ENCODE measurements at regions not wholly inside any gene's neighbourhood (a gene's known extent, or its start where the extent isn't known, plus 50 kb on each side); places are given as distances from the start of the nearest gene placed in this dataset.
A peak's percentile ranks its signal among the peaks of the same experiment; 100 is the strongest.

DNA sequence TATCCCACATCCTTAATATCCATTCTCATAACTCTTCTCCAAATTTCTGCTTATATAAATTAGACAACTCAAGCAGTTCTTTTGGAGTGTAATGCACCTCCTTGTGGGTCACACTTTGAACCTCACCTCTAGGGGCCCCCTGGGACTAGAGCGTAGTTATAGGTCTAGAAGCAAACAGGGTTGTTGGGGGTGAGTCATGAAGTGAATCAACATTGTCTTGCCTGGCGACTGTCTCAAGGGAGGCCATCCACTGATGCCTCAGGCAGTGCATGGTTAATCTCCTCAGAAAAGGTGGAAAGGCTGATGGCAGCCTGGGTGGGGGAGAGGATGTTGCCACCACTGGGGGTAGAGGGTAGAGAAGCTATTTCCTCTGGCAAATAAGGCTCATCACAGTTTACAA is 129.1 kb downstream of the TNFRSF21 start:
- intact Hi-C loops (cut with micrococcal nuclease; ENCODE audit: unreplicated experiment) = no loop called here
- BruUV-seq (replicated peaks) = no TSS peak
- Histone ChIP-seq H3K36me3 (replicated peaks in 1 of 2; ENCODE audit: control insufficient read depth in 1 of 2, insufficient read depth in 2 of 2, low read length in 2 of 2) (no peaks in the 10 kb centered on the region), H3K4me1 (ENCODE audit: insufficient read depth, low read length) (peaks cover 11% of the 10 kb centered on the region), H3K4me2 (ENCODE audit: low read depth, low read length) (no peak overlapping the region), H3K27ac (ENCODE audit: extremely low read length, insufficient read depth, low read length) (no peak overlapping the region), H2AFZ (ENCODE audit: low read length) (no peak overlapping the region), H3K9ac (ENCODE audit: insufficient read depth, low read depth, low read length) (no peak overlapping the region), H3K4me3 (replicated peaks in 1 of 3; ENCODE audit: insufficient read depth in 1 of 3, low read depth in 2 of 3, low read length in 3 of 3) (no peak overlapping the region), H3K27me3 (ENCODE audit: control insufficient read depth in 1 of 2, insufficient read depth in 2 of 2, low read length in 2 of 2) (no peaks in the 10 kb centered on the region), H4K20me1 (ENCODE audit: insufficient read depth, low read length) (no peaks in the 10 kb centered on the region), H3K9me3 (ENCODE audit: low read length) (no peaks in the 10 kb centered on the region), H3K79me2 (ENCODE audit: insufficient read depth, low read length) (no peaks in the 10 kb centered on the region)
- ChIA-PET POLR2A (no interaction called here), CTCF (ENCODE audit: low intra/inter-chr PET ratio, low total read pairs) (no interaction called here)
- FAIRE-seq = no peak
- peak; percentile 69 for ATAC-seq
- WGBS (ENCODE audit: low lambda C conversion rate) = 11% methylated on average over 2 of the region's 2 CpGs
- in situ Hi-C loops (cut with HindIII; ENCODE audit: extremely low pct_ligation_motif_present, low pct_unique_long_range_greater_than_20kb) = no loop called here
- DNase-seq (ENCODE audit: low spot score) = peak; percentile 61
- peak; percentile 57; the same call in 1 of the 2 replicates for TF ChIP-seq FOSL1 (CRISPR knock-in tag; IDR thresholded peaks at IDR 0.05; ENCODE audit: borderline replicate concordance)
- TF ChIP-seq, protein P1, sequence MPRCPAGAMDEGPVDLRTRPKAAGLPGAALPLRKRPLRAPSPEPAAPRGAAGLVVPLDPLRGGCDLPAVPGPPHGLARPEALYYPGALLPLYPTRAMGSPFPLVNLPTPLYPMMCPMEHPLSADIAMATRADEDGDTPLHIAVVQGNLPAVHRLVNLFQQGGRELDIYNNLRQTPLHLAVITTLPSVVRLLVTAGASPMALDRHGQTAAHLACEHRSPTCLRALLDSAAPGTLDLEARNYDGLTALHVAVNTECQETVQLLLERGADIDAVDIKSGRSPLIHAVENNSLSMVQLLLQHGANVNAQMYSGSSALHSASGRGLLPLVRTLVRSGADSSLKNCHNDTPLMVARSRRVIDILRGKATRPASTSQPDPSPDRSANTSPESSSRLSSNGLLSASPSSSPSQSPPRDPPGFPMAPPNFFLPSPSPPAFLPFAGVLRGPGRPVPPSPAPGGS (CRISPR knock-in tag; IDR thresholded peaks at IDR 0.05) = no peak
- TF ChIP-seq SMAD1 (CRISPR knock-in tag; IDR thresholded peaks at IDR 0.05; ENCODE audit: borderline replicate concordance, low read depth) = no peak
- no peak for TF ChIP-seq KDM1A (CRISPR knock-in tag; IDR thresholded peaks at IDR 0.05)
- TF ChIP-seq NONO (IDR thresholded peaks at IDR 0.05) = no peak
- TF ChIP-seq NONO (CRISPR knock-in tag; conservative IDR thresholded peaks at IDR 0.05) = no peak
- no peak for TF ChIP-seq ZNF20 (CRISPR knock-in tag; IDR thresholded peaks at IDR 0.05)
- TF ChIP-seq, protein P2, sequence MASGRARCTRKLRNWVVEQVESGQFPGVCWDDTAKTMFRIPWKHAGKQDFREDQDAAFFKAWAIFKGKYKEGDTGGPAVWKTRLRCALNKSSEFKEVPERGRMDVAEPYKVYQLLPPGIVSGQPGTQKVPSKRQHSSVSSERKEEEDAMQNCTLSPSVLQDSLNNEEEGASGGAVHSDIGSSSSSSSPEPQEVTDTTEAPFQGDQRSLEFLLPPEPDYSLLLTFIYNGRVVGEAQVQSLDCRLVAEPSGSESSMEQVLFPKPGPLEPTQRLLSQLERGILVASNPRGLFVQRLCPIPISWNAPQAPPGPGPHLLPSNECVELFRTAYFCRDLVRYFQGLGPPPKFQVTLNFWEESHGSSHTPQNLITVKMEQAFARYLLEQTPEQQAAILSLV (CRISPR knock-in tag; IDR thresholded peaks at IDR 0.05; ENCODE audit: borderline replicate concordance) = no peak
- TF ChIP-seq KDM3A (CRISPR knock-in tag; IDR thresholded peaks at IDR 0.05; ENCODE audit: low read depth) = no peak
- TF ChIP-seq, protein P3, sequence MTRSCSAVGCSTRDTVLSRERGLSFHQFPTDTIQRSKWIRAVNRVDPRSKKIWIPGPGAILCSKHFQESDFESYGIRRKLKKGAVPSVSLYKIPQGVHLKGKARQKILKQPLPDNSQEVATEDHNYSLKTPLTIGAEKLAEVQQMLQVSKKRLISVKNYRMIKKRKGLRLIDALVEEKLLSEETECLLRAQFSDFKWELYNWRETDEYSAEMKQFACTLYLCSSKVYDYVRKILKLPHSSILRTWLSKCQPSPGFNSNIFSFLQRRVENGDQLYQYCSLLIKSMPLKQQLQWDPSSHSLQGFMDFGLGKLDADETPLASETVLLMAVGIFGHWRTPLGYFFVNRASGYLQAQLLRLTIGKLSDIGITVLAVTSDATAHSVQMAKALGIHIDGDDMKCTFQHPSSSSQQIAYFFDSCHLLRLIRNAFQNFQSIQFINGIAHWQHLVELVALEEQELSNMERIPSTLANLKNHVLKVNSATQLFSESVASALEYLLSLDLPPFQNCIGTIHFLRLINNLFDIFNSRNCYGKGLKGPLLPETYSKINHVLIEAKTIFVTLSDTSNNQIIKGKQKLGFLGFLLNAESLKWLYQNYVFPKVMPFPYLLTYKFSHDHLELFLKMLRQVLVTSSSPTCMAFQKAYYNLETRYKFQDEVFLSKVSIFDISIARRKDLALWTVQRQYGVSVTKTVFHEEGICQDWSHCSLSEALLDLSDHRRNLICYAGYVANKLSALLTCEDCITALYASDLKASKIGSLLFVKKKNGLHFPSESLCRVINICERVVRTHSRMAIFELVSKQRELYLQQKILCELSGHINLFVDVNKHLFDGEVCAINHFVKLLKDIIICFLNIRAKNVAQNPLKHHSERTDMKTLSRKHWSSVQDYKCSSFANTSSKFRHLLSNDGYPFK (CRISPR knock-in tag; IDR thresholded peaks at IDR 0.05; ENCODE audit: borderline replicate concordance) = no peak
- no peak for TF ChIP-seq NCOA5 (CRISPR knock-in tag; IDR thresholded peaks at IDR 0.05)
- TF ChIP-seq SNAI1 (CRISPR knock-in tag; IDR thresholded peaks at IDR 0.05; ENCODE audit: borderline replicate concordance) = no peak
- TF ChIP-seq, protein P4, sequence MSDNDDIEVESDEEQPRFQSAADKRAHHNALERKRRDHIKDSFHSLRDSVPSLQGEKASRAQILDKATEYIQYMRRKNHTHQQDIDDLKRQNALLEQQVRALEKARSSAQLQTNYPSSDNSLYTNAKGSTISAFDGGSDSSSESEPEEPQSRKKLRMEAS (IDR thresholded peaks at IDR 0.05) = no peak
- TF ChIP-seq, protein P5, sequence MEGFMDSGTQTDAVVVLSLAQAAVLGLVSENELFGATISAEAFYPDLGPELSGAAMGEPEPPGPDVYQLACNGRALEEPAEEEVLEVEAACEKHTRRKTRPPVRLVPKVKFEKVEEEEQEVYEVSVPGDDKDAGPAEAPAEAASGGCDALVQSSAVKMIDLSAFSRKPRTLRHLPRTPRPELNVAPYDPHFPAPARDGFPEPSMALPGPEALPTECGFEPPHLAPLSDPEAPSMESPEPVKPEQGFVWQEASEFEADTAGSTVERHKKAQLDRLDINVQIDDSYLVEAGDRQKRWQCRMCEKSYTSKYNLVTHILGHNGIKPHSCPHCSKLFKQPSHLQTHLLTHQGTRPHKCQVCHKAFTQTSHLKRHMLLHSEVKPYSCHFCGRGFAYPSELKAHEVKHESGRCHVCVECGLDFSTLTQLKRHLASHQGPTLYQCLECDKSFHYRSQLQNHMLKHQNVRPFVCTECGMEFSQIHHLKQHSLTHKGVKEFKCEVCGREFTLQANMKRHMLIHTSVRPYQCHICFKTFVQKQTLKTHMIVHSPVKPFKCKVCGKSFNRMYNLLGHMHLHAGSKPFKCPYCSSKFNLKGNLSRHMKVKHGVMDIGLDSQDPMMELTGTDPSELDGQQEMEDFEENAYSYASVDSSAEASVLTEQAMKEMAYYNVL (CRISPR knock-in tag; IDR thresholded peaks at IDR 0.05; ENCODE audit: borderline replicate concordance) = no peak
- TF ChIP-seq HNRNPK (IDR thresholded peaks at IDR 0.05; ENCODE audit: low read depth, low read length, poor library complexity, severe bottlenecking) = no peak
- TF ChIP-seq TARDBP (CRISPR knock-in tag; IDR thresholded peaks at IDR 0.05) = no peak
- TF ChIP-seq RFX1 (IDR thresholded peaks at IDR 0.05) = 0 out of 2 replicates have a peak, but pooled peaks have one; percentile 4
- TF ChIP-seq FOXA1 (IDR thresholded peaks at IDR 0.05) = no peak
- TF ChIP-seq FOXA1 (CRISPR knock-in tag; IDR thresholded peaks at IDR 0.05) = peak; percentile 31; the same call in 1 of the 2 replicates
- no peak for TF ChIP-seq ATF1 (CRISPR knock-in tag; IDR thresholded peaks at IDR 0.05)
- TF ChIP-seq SRY (CRISPR knock-in tag; IDR thresholded peaks at IDR 0.05) = no peak
